ENCODE measurements at regions not wholly inside any gene's neighbourhood (a gene's known extent, or its start where the extent isn't known, plus 50 kb on each side); places are given as distances from the start of the nearest gene placed in this dataset.
A peak's percentile ranks its signal among the peaks of the same experiment; 100 is the strongest.

GRCh38 chr5:1744393-1745122 is 55.1 kb downstream of the MRPL36 start:
- H3K4me1 Mint-ChIP-seq = no peaks in the 10 kb centered on the region
- ChIA-PET POLR2A (no interaction called here), CTCF (interaction anchor here (1.2 kb wide), 1 partner anchor 19 kb away, joined by 3 read pairs; no protein-coding TSS in a partner anchor)
- DNase-seq (ENCODE audit: low spot score) = peak; percentile 6
- TF ChIP-seq ATF6 (CRISPR knock-in tag; IDR thresholded peaks at IDR 0.05) (no peak), SMAD3 (CRISPR knock-in tag; IDR thresholded peaks at IDR 0.05; ENCODE audit: borderline replicate concordance) (no peak), TEAD4 (CRISPR knock-in tag; IDR thresholded peaks at IDR 0.05) (no peak), ARID4B (CRISPR knock-in tag; IDR thresholded peaks at IDR 0.05; ENCODE audit: borderline replicate concordance) (no peak), AFF4 (CRISPR knock-in tag; IDR thresholded peaks at IDR 0.05; ENCODE audit: borderline replicate concordance) (no peak), HMGA2 (CRISPR knock-in tag; IDR thresholded peaks at IDR 0.05) (no peak), E2F4 (CRISPR knock-in tag; IDR thresholded peaks at IDR 0.05; ENCODE audit: borderline replicate concordance, low read depth) (no peak), JAZF1 (CRISPR knock-in tag; IDR thresholded peaks at IDR 0.05) (no peak), KAT7 (CRISPR knock-in tag; IDR thresholded peaks at IDR 0.05; ENCODE audit: borderline replicate concordance) (no peak), ETV6 (CRISPR knock-in tag; IDR thresholded peaks at IDR 0.05) (no peak), GABPB1 (CRISPR knock-in tag; IDR thresholded peaks at IDR 0.05) (no peak), FOXJ3 (CRISPR knock-in tag; IDR thresholded peaks at IDR 0.05; ENCODE audit: borderline replicate concordance) (no peak), RORB (CRISPR knock-in tag; IDR thresholded peaks at IDR 0.05) (no peak), ELF4 (CRISPR knock-in tag; IDR thresholded peaks at IDR 0.05; ENCODE audit: low read depth) (no peak), CREM (CRISPR knock-in tag; IDR thresholded peaks at IDR 0.05) (no peak), ZBTB21 (CRISPR knock-in tag; IDR thresholded peaks at IDR 0.05; ENCODE audit: borderline replicate concordance) (no peak)
- peaks cover 12% of the 10 kb centered on the region for H3K36me3 Mint-ChIP-seq
- peaks cover 27% of the 10 kb centered on the region for H3K9me3 Mint-ChIP-seq
- no peak overlapping the region for H3K4me3 Mint-ChIP-seq
- no peak for ATAC-seq
- H3K27ac Mint-ChIP-seq = no peak overlapping the region
- H3K27me3 Mint-ChIP-seq (ENCODE audit: low read depth) = no peaks in the 10 kb centered on the region

Data from WTC11 (cell line).